Small intestine (tissue), 7 donors: ENCODE measurements at regions not wholly inside any gene's neighbourhood (a gene's known extent, or its start where the extent isn't known, plus 50 kb on each side); places are given as distances from the start of the nearest gene placed in this dataset.

ENCODE experiments used
- DNase-seq, 2 donors: peaks; one replicate each; pipeline versions ENCODE4 v3.0.0 to v3.0.0-alpha.2; 2013
- FAIRE-seq: peaks from 2 replicates; lab custom pipeline; 2012; peaks lifted over from hg19 to GRCh38; lab: Jason Lieb, UNC
- H3K27ac ChIP-seq, 3 donors: one replicate each; pipeline ENCODE4 v1.5.1; 2013; ENCODE audit warnings: low read length in 2 of 3, mild to moderate bottlenecking in 2 of 3, control low read depth in 1 of 3, inconsistent platforms in 1 of 3, low read depth in 1 of 3, moderate library complexity in 1 of 3
- H3K27me3 ChIP-seq, 3 donors: one replicate each; pipeline ENCODE4 v1.6.1; 2013; ENCODE audit warnings: low read length in 3 of 3, inconsistent platforms in 1 of 3; ENCODE audit not compliant: control insufficient read depth in 3 of 3, insufficient read depth in 3 of 3
- H3K36me3 ChIP-seq, 3 donors: one replicate each; pipeline ENCODE4 v1.6.1; 2013; ENCODE audit warnings: low read length in 3 of 3, inconsistent platforms in 1 of 3, low read depth in 1 of 3, mild to moderate bottlenecking in 1 of 3, moderate library complexity in 1 of 3; ENCODE audit not compliant: control insufficient read depth in 3 of 3, insufficient read depth in 2 of 3
- H3K4me1 ChIP-seq, 3 donors: one replicate each; pipeline ENCODE4 v1.6.1; 2013; ENCODE audit warnings: low read length in 2 of 3, inconsistent platforms in 1 of 3, low read depth in 1 of 3, mild to moderate bottlenecking in 1 of 3, moderate library complexity in 1 of 3; ENCODE audit not compliant: control insufficient read depth in 3 of 3, insufficient read depth in 2 of 3
- H3K4me3 ChIP-seq, 3 donors: one replicate each; pipeline ENCODE4 v1.5.1; 2013; ENCODE audit warnings: low read length in 3 of 3, control low read depth in 1 of 3, inconsistent platforms in 1 of 3, low read depth in 1 of 3, mild to moderate bottlenecking in 1 of 3, moderate library complexity in 1 of 3
- H3K9me3 ChIP-seq, 2 donors: one replicate each; pipeline ENCODE4 v1.6.1; 2013; ENCODE audit warnings: low read depth in 1 of 2, low read length in 1 of 2; ENCODE audit not compliant: control insufficient read depth in 2 of 2, insufficient read depth in 1 of 2
- WGBS, 3 donors: extraction: QIAGEN DNeasy Blood & Tissue Kit; methylation state at CpG; one replicate each; pipeline ENCODE4 v1.1.7; 2013; 5-methylcytosine and 5-hydroxymethylcytosine counted together
- donor health status: healthy with polysubstance abuse.
- donor health status: control.
- donor health status: control.
- donor health status: Bipolar disorder and iron deficiency.
- donor health status: healthy.

- FAIRE-seq, result no peak
- 30 to 61% (median 38%) methylated on average over 4 of the region's 4 CpGs for WGBS, 3 donors
- H3K27me3 ChIP-seq, result no peaks in the 10 kb centered on the region
- H3K9me3 ChIP-seq, result peaks cover 0 to 5% of the 10 kb centered on the region in 2 donors
- H3K27ac ChIP-seq, result no peak overlapping the region
- DNase-seq, result no peak
- no peak overlapping the region for H3K4me3 ChIP-seq
- peaks cover 0 to 4% (median 0%) of the 10 kb centered on the region in 3 donors for H3K36me3 ChIP-seq
- H3K4me1 ChIP-seq, result peaks cover 0 to 35% (median 0%) of the 10 kb centered on the region in 3 donors
These were observed 408.6 kb downstream of the SOX9 start for GRCh38 chr17:72529386-72529785.

- no peak for DNase-seq
- H3K27ac ChIP-seq, result no peak overlapping the region
- H3K4me3 ChIP-seq, result no peak overlapping the region
- H3K27me3 ChIP-seq, result no peaks in the 10 kb centered on the region
- peaks cover 0 to 4% (median 0%) of the 10 kb centered on the region in 3 donors for H3K36me3 ChIP-seq
- peaks cover 0 to 28% (median 0%) of the 10 kb centered on the region in 3 donors for H3K4me1 ChIP-seq
- WGBS, 3 donors, result 40 to 73% (median 56%) methylated on average over 3 of the region's 3 CpGs
- no peak for FAIRE-seq
- peaks cover 0 to 8% of the 10 kb centered on the region in 2 donors for H3K9me3 ChIP-seq
These were observed 409.6 kb downstream of the SOX9 start for GRCh38 chr17:72530454-72530853.

- H3K27ac ChIP-seq, result no peak overlapping the region
- no peak for FAIRE-seq
- H3K4me3 ChIP-seq, result no peak overlapping the region
- H3K27me3 ChIP-seq, result no peaks in the 10 kb centered on the region
- WGBS, 3 donors, result 74 to 78% (median 75%) methylated on average over 6 of the region's 6 CpGs
- peaks cover 0 to 19% (median 0%) of the 10 kb centered on the region in 3 donors for H3K4me1 ChIP-seq
- H3K36me3 ChIP-seq, result peaks cover 0 to 6% (median 0%) of the 10 kb centered on the region in 3 donors
- DNase-seq, result no peak
- H3K9me3 ChIP-seq, result peaks cover 0 to 8% of the 10 kb centered on the region in 2 donors
These were observed 410.9 kb downstream of the SOX9 start for GRCh38 chr17:72531729-72532128.

- H3K4me3 ChIP-seq, result no peak overlapping the region
- no peak overlapping the region for H3K27ac ChIP-seq
- peaks cover 0 to 9% (median 0%) of the 10 kb centered on the region in 3 donors for H3K4me1 ChIP-seq
- H3K9me3 ChIP-seq, result peaks cover 0 to 8% of the 10 kb centered on the region in 2 donors
- 87 to 91% (median 89%) methylated on average over 2 of the region's 2 CpGs for whole genome bisulfite sequencing, 3 donors
- H3K27me3 ChIP-seq, result no peaks in the 10 kb centered on the region
- DNase-seq, result no peak
- FAIRE-seq, result no peak
- H3K36me3 ChIP-seq, result peaks cover 0 to 10% (median 0%) of the 10 kb centered on the region in 3 donors
These were observed 413.4 kb downstream of the SOX9 start for GRCh38 chr17:72534265-72534664.

GRCh38 chr17:72534776-72535175, 414.0 kb downstream of the SOX9 start:
- H3K36me3 ChIP-seq, result peaks cover 0 to 10% (median 0%) of the 10 kb centered on the region in 3 donors
- no peak for FAIRE-seq
- peaks cover 0 to 5% (median 0%) of the 10 kb centered on the region in 3 donors for H3K4me1 ChIP-seq
- no peak overlapping the region for H3K27ac ChIP-seq
- no peaks in the 10 kb centered on the region for H3K27me3 ChIP-seq
- WGBS, 3 donors, result 94 to 96% (median 95%) methylated on average over 3 of the region's 3 CpGs
- peaks cover 0 to 8% of the 10 kb centered on the region in 2 donors for H3K9me3 ChIP-seq
- H3K4me3 ChIP-seq, result no peak overlapping the region
- DNase-seq, result no peak

- no peak for DNase-seq
- no peak overlapping the region for H3K27ac ChIP-seq
- H3K36me3 ChIP-seq, result peaks cover 0 to 10% (median 0%) of the 10 kb centered on the region in 3 donors
- H3K9me3 ChIP-seq, result peaks cover 0 to 8% of the 10 kb centered on the region in 2 donors
- no peaks in the 10 kb centered on the region for H3K27me3 ChIP-seq
- H3K4me1 ChIP-seq, result peaks cover 0 to 5% (median 0%) of the 10 kb centered on the region in 3 donors
- H3K4me3 ChIP-seq, result no peak overlapping the region
- 63 to 81% (median 71%) methylated on average over 4 of the region's 4 CpGs for WGBS, 3 donors
- FAIRE-seq, result no peak
These were observed 414.5 kb downstream of the SOX9 start for GRCh38 chr17:72535346-72535745.

GRCh38 chr17:72535779-72536178, 415.0 kb downstream of the SOX9 start:
- H3K27ac ChIP-seq, result no peak overlapping the region
- WGBS, 3 donors, result 72 to 88% (median 83%) methylated on average over 5 of the region's 5 CpGs
- no peaks in the 10 kb centered on the region for H3K27me3 ChIP-seq
- DNase-seq (no peak), FAIRE-seq (no peak)
- peaks cover 0 to under 1% (median 0%) of the 10 kb centered on the region in 3 donors for H3K4me1 ChIP-seq
- H3K4me3 ChIP-seq, result no peak overlapping the region
- H3K9me3 ChIP-seq, result peaks cover 0 to 8% of the 10 kb centered on the region in 2 donors
- peaks cover 0 to 14% (median 0%) of the 10 kb centered on the region in 3 donors for H3K36me3 ChIP-seq

- Histone ChIP-seq H3K27ac (no peak overlapping the region), H3K36me3 (peaks cover 0 to 18% (median 0%) of the 10 kb centered on the region in 3 donors), H3K4me1 (no peaks in the 10 kb centered on the region), H3K9me3 (peaks cover 0 to 10% of the 10 kb centered on the region in 2 donors), H3K27me3 (no peaks in the 10 kb centered on the region), H3K4me3 (no peak overlapping the region)
- no peak for FAIRE-seq
- 80 to 84% (median 81%) methylated on average over 9 of the region's 9 CpGs for WGBS, 3 donors
- no peak for DNase-seq
These were observed 416.0 kb downstream of the SOX9 start for GRCh38 chr17:72536788-72537187.

- H3K27ac ChIP-seq, result no peak overlapping the region
- peaks cover 0 to 18% (median 0%) of the 10 kb centered on the region in 3 donors for H3K36me3 ChIP-seq
- no peaks in the 10 kb centered on the region for H3K27me3 ChIP-seq
- H3K4me1 ChIP-seq, result no peaks in the 10 kb centered on the region
- WGBS, 3 donors, result 68 to 79% (median 71%) methylated on average over 5 of the region's 5 CpGs
- DNase-seq (no peak), FAIRE-seq (no peak)
- H3K9me3 ChIP-seq, result peaks cover 0 to 12% of the 10 kb centered on the region in 2 donors
- H3K4me3 ChIP-seq, result no peak overlapping the region
These were observed 417.6 kb downstream of the SOX9 start for GRCh38 chr17:72538443-72538842.
